Panc1 (cell line): ENCODE measurements at regions not wholly inside any gene's neighbourhood (a gene's known extent, or its start where the extent isn't known, plus 50 kb on each side); places are given as distances from the start of the nearest gene placed in this dataset.

Source experiments
- ATAC-seq: fragments of 200-7000 bp; cut with Tn5 transposase; 2 replicates; pipeline ENCODE4 v1.9.1; 2020; ENCODE audit warnings: mild to moderate bottlenecking, moderate library complexity
- BruUV-seq: library from RNA; stranded (reverse); fragments of 400-500 nt; replicated peaks from 2 replicates; lab custom pipeline; 2021; lab: Mats Ljungman, UMichigan
- CTCF ChIA-PET: fragments of 300-600 bp; sonication (Branson Sonifier 250); formaldehyde crosslinking; loops from one replicate; lab custom pipeline; 2022; ENCODE audit warnings: antibody characterized with exemption; lab: Charles Lee
- POLR2A ChIA-PET: fragments of 300-600 bp; sonication (Branson Sonifier 250); formaldehyde crosslinking; loops from one replicate; lab custom pipeline; 2022; ENCODE audit warnings: antibody characterized with exemption; lab: Charles Lee
- DNase-seq: peaks from one replicate; pipeline ENCODE4 v3.0.0-alpha.2; 2010; ENCODE audit warnings: low read depth, low spot score
- H3K27ac ChIP-seq: 2 replicates; pipeline ENCODE4 v1.5.1; 2011; ENCODE audit warnings: mild to moderate bottlenecking, low read length, inconsistent platforms
- H3K27me3 ChIP-seq: fragments of 200-500 bp; sonication (Bioruptor generic); 2 replicates; pipeline ENCODE4 v1.6.0; 2014; ENCODE audit warnings: low read length, inconsistent platforms; ENCODE audit not compliant: control insufficient read depth, insufficient read depth
- H3K36me3 ChIP-seq: fragments of 200-500 bp; sonication (Bioruptor generic); 2 replicates; pipeline ENCODE4 v1.5.1; 2014; ENCODE audit warnings: inconsistent platforms, mild to moderate bottlenecking, low read length, moderate library complexity; ENCODE audit not compliant: control insufficient read depth, insufficient read depth
- H3K4me1 ChIP-seq: 2 replicates; pipeline ENCODE4 v1.5.1; 2011; ENCODE audit warnings: inconsistent platforms, mild to moderate bottlenecking, low read length, moderate library complexity; ENCODE audit not compliant: control insufficient read depth, insufficient read depth
- H3K4me3 ChIP-seq, 2 experiments: 2 replicates each; pipeline ENCODE4 v1.5.1; 2011 to 2012; ENCODE audit warnings: low read depth in 2 of 2, low read length in 2 of 2, mild to moderate bottlenecking in 2 of 2, inconsistent platforms in 1 of 2, moderate library complexity in 1 of 2
- H3K9me3 ChIP-seq: fragments of 200-500 bp; sonication (Bioruptor generic); 2 replicates; pipeline ENCODE4 v1.5.1; 2014; ENCODE audit warnings: low read depth, mild to moderate bottlenecking, inconsistent platforms, low read length, moderate library complexity; ENCODE audit not compliant: control insufficient read depth, insufficient read depth
- POLR2AphosphoS5 ChIP-seq: IDR thresholded peaks from 2 replicates; pipeline ENCODE4 v1.6.1; 2012; ENCODE audit warnings: mild to moderate bottlenecking, low read depth, low read length, moderate library complexity
- SIN3A ChIP-seq: IDR thresholded peaks from 2 replicates; pipeline ENCODE4 v1.6.1; 2012; ENCODE audit warnings: low read depth, mild to moderate bottlenecking, low read length, moderate library complexity, borderline replicate concordance; ENCODE audit not compliant: insufficient read depth
- TCF7L2 ChIP-seq: IDR thresholded peaks from 2 replicates; pipeline ENCODE4 v1.6.1; 2011; ENCODE audit warnings: mild to moderate bottlenecking, low read depth, low read length, inconsistent platforms
- in situ Hi-C: cut with HindIII; loops from 2 replicates; pipeline ENCODE4 v1.10.0; 2016; ENCODE audit warnings: low sequenced_read_pairs, low pct_unique_long_range_greater_than_20kb
- intact Hi-C: fragments of 100-400 bp; cut with micrococcal nuclease; formaldehyde crosslinking; loops from one replicate; pipeline ENCODE4 v1.10.0; 2022; ENCODE audit not compliant: unreplicated experiment
- TF ChIP-seq, protein P1 (sequence below), 2 experiments: IDR thresholded peaks; 2 replicates each; pipeline ENCODE4 v1.6.1; 2011 to 2012; ENCODE audit warnings: low read depth in 2 of 2, control low read depth in 1 of 2, low read length in 1 of 2, mild to moderate bottlenecking in 1 of 2, moderate library complexity in 1 of 2; ENCODE audit not compliant: insufficient read depth in 1 of 2
- TF ChIP-seq, protein P2 (sequence below): fragments of 450-650 bp; IDR thresholded peaks from 2 replicates; pipeline ENCODE4 v1.5.1; 2017; ENCODE audit warnings: mild to moderate bottlenecking

DNA sequence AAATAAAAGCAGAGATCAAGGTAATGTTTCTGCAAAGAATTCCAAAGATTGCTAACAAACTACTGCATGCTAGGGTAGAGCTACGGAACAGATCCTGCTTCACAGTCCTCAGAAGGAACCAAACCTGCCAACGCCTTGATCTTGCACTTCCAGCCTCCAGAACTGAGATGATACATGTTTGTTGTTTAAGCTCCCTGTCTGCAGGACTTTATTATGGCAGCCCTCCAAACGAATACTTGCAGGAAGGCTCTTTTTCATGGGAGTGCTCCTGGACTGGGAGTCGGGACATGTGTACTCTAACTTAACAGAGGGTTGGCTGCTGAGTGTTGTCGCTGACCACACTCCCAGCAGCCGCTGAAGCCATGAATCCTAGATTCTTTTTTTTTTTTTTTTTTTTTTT, 808.8 kb upstream of the EEF2KMT start:
- ATAC-seq (no peak), DNase-seq (no peak)
- intact Hi-C loops (no loop called here), in situ Hi-C loops (no loop called here)
- Histone ChIP-seq H3K36me3 (no peaks in the 10 kb centered on the region), H3K4me1 (no peaks in the 10 kb centered on the region), H3K9me3 (no peaks in the 10 kb centered on the region), H3K27me3 (no peaks in the 10 kb centered on the region), H3K27ac (no peak overlapping the region), H3K4me3 (no peak overlapping the region)
- ChIA-PET POLR2A (no interaction called here), CTCF (no interaction called here)
- TF ChIP-seq, protein P1, sequence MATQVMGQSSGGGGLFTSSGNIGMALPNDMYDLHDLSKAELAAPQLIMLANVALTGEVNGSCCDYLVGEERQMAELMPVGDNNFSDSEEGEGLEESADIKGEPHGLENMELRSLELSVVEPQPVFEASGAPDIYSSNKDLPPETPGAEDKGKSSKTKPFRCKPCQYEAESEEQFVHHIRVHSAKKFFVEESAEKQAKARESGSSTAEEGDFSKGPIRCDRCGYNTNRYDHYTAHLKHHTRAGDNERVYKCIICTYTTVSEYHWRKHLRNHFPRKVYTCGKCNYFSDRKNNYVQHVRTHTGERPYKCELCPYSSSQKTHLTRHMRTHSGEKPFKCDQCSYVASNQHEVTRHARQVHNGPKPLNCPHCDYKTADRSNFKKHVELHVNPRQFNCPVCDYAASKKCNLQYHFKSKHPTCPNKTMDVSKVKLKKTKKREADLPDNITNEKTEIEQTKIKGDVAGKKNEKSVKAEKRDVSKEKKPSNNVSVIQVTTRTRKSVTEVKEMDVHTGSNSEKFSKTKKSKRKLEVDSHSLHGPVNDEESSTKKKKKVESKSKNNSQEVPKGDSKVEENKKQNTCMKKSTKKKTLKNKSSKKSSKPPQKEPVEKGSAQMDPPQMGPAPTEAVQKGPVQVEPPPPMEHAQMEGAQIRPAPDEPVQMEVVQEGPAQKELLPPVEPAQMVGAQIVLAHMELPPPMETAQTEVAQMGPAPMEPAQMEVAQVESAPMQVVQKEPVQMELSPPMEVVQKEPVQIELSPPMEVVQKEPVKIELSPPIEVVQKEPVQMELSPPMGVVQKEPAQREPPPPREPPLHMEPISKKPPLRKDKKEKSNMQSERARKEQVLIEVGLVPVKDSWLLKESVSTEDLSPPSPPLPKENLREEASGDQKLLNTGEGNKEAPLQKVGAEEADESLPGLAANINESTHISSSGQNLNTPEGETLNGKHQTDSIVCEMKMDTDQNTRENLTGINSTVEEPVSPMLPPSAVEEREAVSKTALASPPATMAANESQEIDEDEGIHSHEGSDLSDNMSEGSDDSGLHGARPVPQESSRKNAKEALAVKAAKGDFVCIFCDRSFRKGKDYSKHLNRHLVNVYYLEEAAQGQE (IDR thresholded peaks at IDR 0.05; ENCODE audit: insufficient read depth in 1 of 2, low read depth in 2 of 2, low read length in 1 of 2): no peak
- TF ChIP-seq, protein P2, sequence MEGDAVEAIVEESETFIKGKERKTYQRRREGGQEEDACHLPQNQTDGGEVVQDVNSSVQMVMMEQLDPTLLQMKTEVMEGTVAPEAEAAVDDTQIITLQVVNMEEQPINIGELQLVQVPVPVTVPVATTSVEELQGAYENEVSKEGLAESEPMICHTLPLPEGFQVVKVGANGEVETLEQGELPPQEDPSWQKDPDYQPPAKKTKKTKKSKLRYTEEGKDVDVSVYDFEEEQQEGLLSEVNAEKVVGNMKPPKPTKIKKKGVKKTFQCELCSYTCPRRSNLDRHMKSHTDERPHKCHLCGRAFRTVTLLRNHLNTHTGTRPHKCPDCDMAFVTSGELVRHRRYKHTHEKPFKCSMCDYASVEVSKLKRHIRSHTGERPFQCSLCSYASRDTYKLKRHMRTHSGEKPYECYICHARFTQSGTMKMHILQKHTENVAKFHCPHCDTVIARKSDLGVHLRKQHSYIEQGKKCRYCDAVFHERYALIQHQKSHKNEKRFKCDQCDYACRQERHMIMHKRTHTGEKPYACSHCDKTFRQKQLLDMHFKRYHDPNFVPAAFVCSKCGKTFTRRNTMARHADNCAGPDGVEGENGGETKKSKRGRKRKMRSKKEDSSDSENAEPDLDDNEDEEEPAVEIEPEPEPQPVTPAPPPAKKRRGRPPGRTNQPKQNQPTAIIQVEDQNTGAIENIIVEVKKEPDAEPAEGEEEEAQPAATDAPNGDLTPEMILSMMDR: no peak
- TF ChIP-seq TCF7L2: no peak
- TF ChIP-seq POLR2AphosphoS5: no peak
- TF ChIP-seq SIN3A: no peak
- BruUV-seq: no TSS peak

DNA sequence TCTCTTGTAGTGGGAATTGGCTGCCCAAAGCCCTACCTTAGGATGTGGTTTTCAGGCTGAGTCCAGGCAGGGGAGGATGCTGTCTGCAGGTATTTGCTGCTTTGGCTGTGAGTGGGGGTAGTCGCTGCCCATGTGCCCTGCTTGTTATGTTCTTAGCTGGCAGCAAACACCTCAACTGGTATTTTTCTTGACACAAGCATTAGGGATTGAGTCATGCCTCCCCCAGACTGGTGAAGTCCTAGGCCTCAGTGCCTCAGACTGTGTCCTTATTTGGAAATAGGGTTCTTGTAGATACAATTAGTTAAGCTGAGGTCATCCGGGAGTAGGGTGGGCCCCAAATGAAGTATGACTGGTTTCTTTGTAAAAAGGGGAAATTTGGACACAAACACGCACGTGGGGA, 808.3 kb upstream of the EEF2KMT start:
- ChIA-PET POLR2A (no interaction called here), CTCF (no interaction called here)
- Histone ChIP-seq H3K4me3 (no peak overlapping the region), H3K9me3 (no peaks in the 10 kb centered on the region), H3K27ac (no peak overlapping the region), H3K4me1 (no peaks in the 10 kb centered on the region), H3K36me3 (no peaks in the 10 kb centered on the region), H3K27me3 (no peaks in the 10 kb centered on the region)
- BruUV-seq: no TSS peak
- TF ChIP-seq, protein P1 (IDR thresholded peaks at IDR 0.05; ENCODE audit: insufficient read depth in 1 of 2, low read depth in 2 of 2, low read length in 1 of 2): no peak
- no peak for TF ChIP-seq TCF7L2
- TF ChIP-seq SIN3A: no peak
- TF ChIP-seq POLR2AphosphoS5: no peak
- TF ChIP-seq, protein P2: no peak
- intact Hi-C loops: no loop called here
- DNase-seq: no peak
- in situ Hi-C loops: no loop called here
- ATAC-seq: no peak
